Epithelial cell of proximal tubule (primary cell): ENCODE measurements at regions not wholly inside any gene's neighbourhood (a gene's known extent, or its start where the extent isn't known, plus 50 kb on each side); places are given as distances from the start of the nearest gene placed in this dataset.

Source experiments
- DNase-seq: peaks from one replicate; pipeline ENCODE4 v3.0.0-alpha.2; 2011; ENCODE audit warnings: low read depth
- H3K4me3 ChIP-seq: 2 replicates; pipeline ENCODE4 v1.5.1; 2011; ENCODE audit warnings: low read depth, mild to moderate bottlenecking, low read length
- CTCF ChIP-seq: conservative IDR thresholded peaks from 2 replicates; pipeline ENCODE4 v1.5.1; 2012; ENCODE audit warnings: low read depth, mild to moderate bottlenecking, low read length

- H3K4me3 ChIP-seq: no peak overlapping the region
- no peak for DNase-seq
These were observed 151.8 kb upstream of the GATB start for GRCh38 chr4:151912632-151913031.

GRCh38 chr4:151911970-151912369 is 151.2 kb upstream of the GATB start:
- no peak for DNase-seq
- TF ChIP-seq CTCF: no peak
- H3K4me3 ChIP-seq: no peak overlapping the region

More at GRCh38 chr4:151912632-151913031, 151.8 kb upstream of the GATB start:
- no peak for TF ChIP-seq CTCF

GRCh38 chr4:151908734-151909497 is 148.1 kb upstream of the GATB start:
- H3K4me3 ChIP-seq: no peak overlapping the region
- no peak for TF ChIP-seq CTCF
- DNase-seq: no peak

- no peak overlapping the region for H3K4me3 ChIP-seq
- TF ChIP-seq CTCF: no peak
- DNase-seq: no peak
These were observed 147.4 kb upstream of the GATB start for GRCh38 chr4:151908201-151908600.

- no peak for TF ChIP-seq CTCF
- no peak for DNase-seq
- H3K4me3 ChIP-seq: no peak overlapping the region
These were observed 145.6 kb upstream of the GATB start for GRCh38 chr4:151906438-151906837.

- no peak for DNase-seq
- H3K4me3 ChIP-seq: no peak overlapping the region
- TF ChIP-seq CTCF: no peak
These were observed 144.4 kb upstream of the GATB start for GRCh38 chr4:151905197-151905596.

- no peak for DNase-seq
- no peak overlapping the region for H3K4me3 ChIP-seq
- TF ChIP-seq CTCF: no peak
These were observed 140.8 kb upstream of the GATB start for GRCh38 chr4:151901631-151902030.
